ENCODE measurements at regions not wholly inside any gene's neighbourhood (a gene's known extent, or its start where the extent isn't known, plus 50 kb on each side); places are given as distances from the start of the nearest gene placed in this dataset.

GRCh38 chr13:31869582-31869981 is 130.3 kb downstream of the RXFP2 start:
- TF ChIP-seq CTCF (IDR thresholded peaks at IDR 0.05; ENCODE audit: insufficient read depth, low read depth, low read length, missing control alignments), result no peak
- no peak for DNase-seq (ENCODE audit: low read depth)
- H3K4me3 ChIP-seq (ENCODE audit: low read depth, low read length), result no peak overlapping the region

- no peak for DNase-seq (ENCODE audit: low read depth)
Observed at GRCh38 chr13:31870511-31870910, 131.2 kb downstream of the RXFP2 start.

DNA sequence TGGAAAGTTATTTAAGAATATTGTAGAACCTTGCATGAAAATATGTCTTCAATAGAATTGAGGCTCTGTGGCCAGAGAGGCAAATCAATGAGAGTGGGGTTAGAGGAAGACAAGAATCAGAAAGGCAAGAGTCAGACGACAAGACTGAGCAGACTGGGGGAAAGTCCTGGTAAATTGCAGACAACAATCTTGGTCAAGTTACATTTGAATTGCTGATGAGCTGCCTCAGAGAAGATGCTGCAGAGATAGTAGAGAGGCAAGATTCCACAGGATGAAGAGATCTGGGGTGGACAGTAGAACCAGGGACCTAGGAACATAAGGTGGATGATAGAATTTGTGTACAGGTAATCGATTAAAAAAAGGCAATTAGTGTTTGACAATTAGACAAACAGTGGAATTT is 133.8 kb downstream of the RXFP2 start:
- no peak overlapping the region for H3K4me3 ChIP-seq (ENCODE audit: low read depth, low read length)
- TF ChIP-seq CTCF (IDR thresholded peaks at IDR 0.05; ENCODE audit: insufficient read depth, low read depth, low read length, missing control alignments), result no peak
- DNase-seq (ENCODE audit: low read depth), result no peak

More at GRCh38 chr13:31870511-31870910, 131.2 kb downstream of the RXFP2 start:
- no peak for TF ChIP-seq CTCF (IDR thresholded peaks at IDR 0.05; ENCODE audit: insufficient read depth, low read depth, low read length, missing control alignments)
- no peak overlapping the region for H3K4me3 ChIP-seq (ENCODE audit: low read depth, low read length)

- TF ChIP-seq CTCF (IDR thresholded peaks at IDR 0.05; ENCODE audit: insufficient read depth, low read depth, low read length, missing control alignments), result no peak
- H3K4me3 ChIP-seq (ENCODE audit: low read depth, low read length), result no peak overlapping the region
- DNase-seq (ENCODE audit: low read depth), result no peak
Observed at GRCh38 chr13:31875134-31875533, 135.8 kb downstream of the RXFP2 start.

GRCh38 chr13:31878052-31878451 is 138.7 kb downstream of the RXFP2 start:
- no peak for TF ChIP-seq CTCF (IDR thresholded peaks at IDR 0.05; ENCODE audit: insufficient read depth, low read depth, low read length, missing control alignments)
- no peak overlapping the region for H3K4me3 ChIP-seq (ENCODE audit: low read depth, low read length)
- DNase-seq (ENCODE audit: low read depth), result no peak

DNA sequence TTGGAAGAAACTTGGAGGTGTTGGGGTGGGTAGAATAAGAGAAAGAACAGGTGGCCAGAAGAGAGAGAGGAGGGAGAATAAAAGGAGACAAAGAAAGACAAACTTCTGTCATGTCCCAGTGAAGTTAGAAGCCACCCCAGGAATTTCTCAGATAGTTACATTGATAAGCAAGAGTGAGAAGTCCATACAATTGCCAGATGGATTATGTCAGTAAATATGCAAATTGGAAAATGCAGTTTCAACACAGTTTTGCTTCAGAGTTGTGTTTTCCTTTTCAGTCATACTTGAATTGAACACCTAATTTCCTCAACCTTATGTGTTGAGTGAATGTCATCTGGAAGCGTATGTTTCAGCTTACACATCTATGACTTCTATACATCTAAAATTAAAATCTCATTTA is 139.2 kb downstream of the RXFP2 start:
- no peak for TF ChIP-seq CTCF (IDR thresholded peaks at IDR 0.05; ENCODE audit: insufficient read depth, low read depth, low read length, missing control alignments)
- DNase-seq (ENCODE audit: low read depth), result peak; percentile 37

DNA sequence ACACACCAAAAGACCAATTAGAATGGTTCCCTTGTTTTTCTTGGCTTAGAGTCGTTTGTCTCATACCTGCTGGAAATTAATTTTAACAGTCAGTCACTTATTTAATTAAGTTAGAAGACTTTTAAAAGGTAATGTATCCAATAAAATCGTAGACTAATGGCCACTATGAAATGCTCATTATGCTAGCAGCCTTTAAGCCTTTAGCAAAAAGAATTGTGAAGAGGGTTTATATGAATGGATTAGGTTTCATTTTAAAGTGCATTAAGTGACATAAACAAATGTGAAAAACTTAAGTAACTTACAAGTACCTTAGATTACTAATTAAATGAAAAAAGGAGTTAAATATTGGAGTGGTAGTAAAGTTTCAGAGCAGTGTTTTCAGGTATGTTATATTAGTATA is 139.6 kb downstream of the RXFP2 start:
- H3K4me3 ChIP-seq (ENCODE audit: low read depth, low read length), result no peak overlapping the region
- no peak for DNase-seq (ENCODE audit: low read depth)

More for the DNA sequence above, 139.2 kb downstream of the RXFP2 start:
- H3K4me3 ChIP-seq (ENCODE audit: low read depth, low read length), result no peak overlapping the region

More for the DNA sequence above, 139.6 kb downstream of the RXFP2 start:
- TF ChIP-seq CTCF (IDR thresholded peaks at IDR 0.05; ENCODE audit: insufficient read depth, low read depth, low read length, missing control alignments), result no peak
